ENCODE measurements at regions not wholly inside any gene's neighbourhood (a gene's known extent, or its start where the extent isn't known, plus 50 kb on each side); places are given as distances from the start of the nearest gene placed in this dataset.

DNA sequence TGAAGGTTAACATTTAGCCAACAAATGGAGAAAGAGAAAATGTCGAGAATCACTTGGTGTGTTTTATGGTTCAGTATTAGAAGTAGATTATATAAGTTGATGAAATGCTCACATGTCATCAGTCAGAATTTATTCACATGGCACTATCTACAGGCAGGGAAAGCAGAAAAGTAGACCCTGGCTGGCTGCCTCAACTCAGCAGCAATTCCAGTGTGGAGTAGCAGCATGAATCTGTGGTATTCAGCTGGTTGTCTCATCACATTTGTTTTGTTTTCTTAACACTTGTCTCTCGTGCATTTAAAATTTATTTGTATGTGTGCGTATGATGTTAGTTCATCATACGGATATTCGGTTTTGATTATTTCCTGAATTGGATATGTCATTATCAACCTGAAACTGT lies 153.5 kb upstream of the OR13F1 start:
- no peak for TF ChIP-seq CTCF (conservative IDR thresholded peaks at IDR 0.05)
- no peak for TF ChIP-seq EZH2 (IDR thresholded peaks at IDR 0.05; ENCODE audit: low read depth)

All from PC-9 (cell line).